Glutamatergic neuron (in vitro differentiated cells): ENCODE measurements at regions not wholly inside any gene's neighbourhood (a gene's known extent, or its start where the extent isn't known, plus 50 kb on each side); places are given as distances from the start of the nearest gene placed in this dataset.

Experiments used
- DNase-seq: peaks from one replicate; pipeline ENCODE4 v3.0.0; 2022
- H3K27ac Mint-ChIP-seq: one replicate; pipeline ENCODE4 v1.8.0; 2020; ENCODE audit warnings: mild to moderate bottlenecking, mixed read lengths, inconsistent platforms; ENCODE audit not compliant: unreplicated experiment
- H3K27me3 Mint-ChIP-seq: one replicate; pipeline ENCODE4 v1.8.0; 2020; ENCODE audit warnings: mild to moderate bottlenecking, moderate library complexity, mixed read lengths, inconsistent platforms; ENCODE audit not compliant: unreplicated experiment
- H3K36me3 Mint-ChIP-seq: one replicate; pipeline ENCODE4 v1.8.0; 2020; ENCODE audit warnings: mild to moderate bottlenecking, mixed read lengths, inconsistent platforms; ENCODE audit not compliant: unreplicated experiment
- H3K4me1 Mint-ChIP-seq: one replicate; pipeline ENCODE4 v1.8.0; 2020; ENCODE audit warnings: mild to moderate bottlenecking, low read depth, mixed read lengths, inconsistent platforms; ENCODE audit not compliant: unreplicated experiment
- H3K4me3 Mint-ChIP-seq: one replicate; pipeline ENCODE4 v1.8.0; 2020; ENCODE audit warnings: mild to moderate bottlenecking, mixed read lengths, inconsistent platforms; ENCODE audit not compliant: unreplicated experiment
- H3K9me3 Mint-ChIP-seq: one replicate; pipeline ENCODE4 v1.8.0; 2020; ENCODE audit warnings: mild to moderate bottlenecking, moderate library complexity, mixed read lengths, inconsistent platforms; ENCODE audit not compliant: unreplicated experiment
- TF ChIP-seq, protein P1 (sequence below): fragments of 200-600 bp; sonication (generic); IDR thresholded peaks from one replicate; pipeline ENCODE4 v1.5.0; 2021; ENCODE audit not compliant: partially characterized antibody, unreplicated experiment

- Mint-ChIP-seq H3K27me3 (peaks cover 1% of the 10 kb centered on the region), H3K4me1 (peaks cover 11% of the 10 kb centered on the region), H3K9me3 (peaks cover 2% of the 10 kb centered on the region), H3K27ac (no peak overlapping the region), H3K36me3 (peaks cover 8% of the 10 kb centered on the region), H3K4me3 (no peak overlapping the region)
- DNase-seq: no peak
- TF ChIP-seq, protein P1, sequence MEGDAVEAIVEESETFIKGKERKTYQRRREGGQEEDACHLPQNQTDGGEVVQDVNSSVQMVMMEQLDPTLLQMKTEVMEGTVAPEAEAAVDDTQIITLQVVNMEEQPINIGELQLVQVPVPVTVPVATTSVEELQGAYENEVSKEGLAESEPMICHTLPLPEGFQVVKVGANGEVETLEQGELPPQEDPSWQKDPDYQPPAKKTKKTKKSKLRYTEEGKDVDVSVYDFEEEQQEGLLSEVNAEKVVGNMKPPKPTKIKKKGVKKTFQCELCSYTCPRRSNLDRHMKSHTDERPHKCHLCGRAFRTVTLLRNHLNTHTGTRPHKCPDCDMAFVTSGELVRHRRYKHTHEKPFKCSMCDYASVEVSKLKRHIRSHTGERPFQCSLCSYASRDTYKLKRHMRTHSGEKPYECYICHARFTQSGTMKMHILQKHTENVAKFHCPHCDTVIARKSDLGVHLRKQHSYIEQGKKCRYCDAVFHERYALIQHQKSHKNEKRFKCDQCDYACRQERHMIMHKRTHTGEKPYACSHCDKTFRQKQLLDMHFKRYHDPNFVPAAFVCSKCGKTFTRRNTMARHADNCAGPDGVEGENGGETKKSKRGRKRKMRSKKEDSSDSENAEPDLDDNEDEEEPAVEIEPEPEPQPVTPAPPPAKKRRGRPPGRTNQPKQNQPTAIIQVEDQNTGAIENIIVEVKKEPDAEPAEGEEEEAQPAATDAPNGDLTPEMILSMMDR: no peak
These were observed 207.9 kb upstream of the SULF2 start for GRCh38 chr20:47993035-47993755.

GRCh38 chr20:47991875-47992488, 206.7 kb upstream of the SULF2 start:
- Mint-ChIP-seq H3K36me3 (peaks cover 8% of the 10 kb centered on the region), H3K4me1 (peaks cover 11% of the 10 kb centered on the region), H3K27me3 (peaks cover 1% of the 10 kb centered on the region), H3K9me3 (peaks cover 2% of the 10 kb centered on the region), H3K4me3 (no peak overlapping the region), H3K27ac (no peak overlapping the region)
- TF ChIP-seq, protein P1: no peak
- DNase-seq: no peak

DNA sequence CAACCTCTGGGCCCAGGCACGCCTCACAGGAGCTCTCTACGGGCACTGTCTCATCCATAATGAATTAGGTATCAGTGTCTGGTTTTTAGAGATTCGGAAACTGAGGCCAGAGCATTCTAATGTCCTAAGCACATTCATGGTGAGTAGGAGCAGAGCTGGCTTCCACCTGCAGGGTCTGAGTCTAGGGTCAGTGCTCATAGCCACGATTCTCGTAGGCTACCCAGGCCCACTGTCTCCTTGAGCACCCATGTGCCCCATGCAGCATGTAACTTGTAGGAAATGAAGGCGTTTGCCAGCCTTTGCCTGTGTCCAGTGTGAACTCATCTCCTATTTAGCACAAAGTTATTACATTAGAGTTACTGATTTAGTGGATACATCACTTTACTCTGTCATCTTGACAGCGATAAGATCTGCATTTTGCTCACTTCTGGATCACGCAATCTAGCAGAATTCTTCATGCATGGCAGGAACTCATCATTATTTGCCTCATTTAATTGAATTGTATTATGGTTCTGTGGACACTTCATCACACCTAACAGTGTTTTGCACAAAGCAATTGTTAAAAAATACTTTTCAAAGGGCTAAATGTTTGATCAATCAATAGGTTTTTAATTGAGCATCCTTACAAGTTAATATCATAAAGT, 205.3 kb upstream of the SULF2 start:
- Mint-ChIP-seq H3K9me3 (peaks cover 2% of the 10 kb centered on the region), H3K4me1 (peaks cover 11% of the 10 kb centered on the region), H3K4me3 (no peak overlapping the region), H3K27ac (no peak overlapping the region), H3K36me3 (peaks cover 8% of the 10 kb centered on the region), H3K27me3 (peaks cover 1% of the 10 kb centered on the region)
- no peak for DNase-seq
- TF ChIP-seq, protein P1: no peak

- TF ChIP-seq, protein P1: no peak
- Mint-ChIP-seq H3K9me3 (peaks cover 2% of the 10 kb centered on the region), H3K27me3 (peaks cover 1% of the 10 kb centered on the region), H3K36me3 (peaks cover 8% of the 10 kb centered on the region), H3K27ac (no peak overlapping the region), H3K4me3 (no peak overlapping the region), H3K4me1 (peaks cover 11% of the 10 kb centered on the region)
- DNase-seq: no peak
These were observed 204.7 kb upstream of the SULF2 start for GRCh38 chr20:47989957-47990356.

DNA sequence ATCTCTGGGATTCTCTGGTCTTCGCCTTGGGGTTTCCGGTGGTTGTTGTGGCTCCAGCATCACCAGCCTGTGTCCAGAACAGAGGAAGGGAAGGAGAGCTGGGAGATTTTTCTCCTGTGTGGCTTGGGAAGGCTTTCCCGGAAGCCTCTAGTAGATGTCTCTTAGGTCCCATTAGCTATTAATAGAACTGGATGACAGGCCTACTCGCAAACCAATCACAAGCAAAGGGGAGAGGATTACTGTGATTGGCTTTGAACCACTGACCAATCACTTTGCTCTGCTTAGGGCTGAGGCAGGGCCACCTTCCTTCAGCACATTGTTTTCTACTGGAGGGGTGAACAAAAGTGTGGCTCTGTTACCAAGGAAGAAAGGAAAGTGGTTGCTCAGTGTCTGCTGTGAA, 203.4 kb upstream of the SULF2 start:
- no peak overlapping the region for H3K4me3 Mint-ChIP-seq
- no peak overlapping the region for H3K27ac Mint-ChIP-seq
- peaks cover 8% of the 10 kb centered on the region for H3K36me3 Mint-ChIP-seq
- H3K27me3 Mint-ChIP-seq: peaks cover 1% of the 10 kb centered on the region
- peaks cover 11% of the 10 kb centered on the region for H3K4me1 Mint-ChIP-seq
- peaks cover 2% of the 10 kb centered on the region for H3K9me3 Mint-ChIP-seq
- TF ChIP-seq, protein P1: no peak
- no peak for DNase-seq
